Muscle of back (tissue), 3 donors: ENCODE measurements at regions not wholly inside any gene's neighbourhood (a gene's known extent, or its start where the extent isn't known, plus 50 kb on each side); places are given as distances from the start of the nearest gene placed in this dataset.

ENCODE experiments used
- DNase-seq, 3 donors: peaks; one replicate each; pipeline versions ENCODE4 v3.0.0 to v3.0.0-alpha.2; 2013

GRCh38 chr20:12659942-12660341, 348.8 kb upstream of the SPTLC3 start:
- DNase-seq = peak in 2 of 3 donors; percentile 10 to 34

GRCh38 chr20:12660918-12661317, 347.9 kb upstream of the SPTLC3 start:
- DNase-seq = peak; percentile 42 to 72 (median 46)

GRCh38 chr20:12670301-12670700, 338.5 kb upstream of the SPTLC3 start:
- no peak for DNase-seq

GRCh38 chr20:12673352-12673751, 335.4 kb upstream of the SPTLC3 start:
- no peak for DNase-seq

- no peak for DNase-seq
Observed at GRCh38 chr20:12677925-12678324, 330.8 kb upstream of the SPTLC3 start.

- DNase-seq = no peak
Observed at GRCh38 chr20:12679447-12679846, 329.3 kb upstream of the SPTLC3 start.

- DNase-seq = no peak
Observed at GRCh38 chr20:12682613-12683012, 326.2 kb upstream of the SPTLC3 start.

- no peak for DNase-seq
Observed at GRCh38 chr20:12687476-12687875, 321.3 kb upstream of the SPTLC3 start.

GRCh38 chr20:12695937-12696336, 312.8 kb upstream of the SPTLC3 start:
- no peak for DNase-seq

- no peak for DNase-seq
Observed at GRCh38 chr20:12698817-12699216, 310.0 kb upstream of the SPTLC3 start.

GRCh38 chr20:12699374-12700228, 309.2 kb upstream of the SPTLC3 start:
- no peak for DNase-seq

- DNase-seq = no peak
Observed at GRCh38 chr20:12700701-12701100, 308.1 kb upstream of the SPTLC3 start.

- no peak for DNase-seq
Observed at GRCh38 chr20:12702312-12702711, 306.5 kb upstream of the SPTLC3 start.

GRCh38 chr20:12715371-12715770, 293.4 kb upstream of the SPTLC3 start:
- no peak for DNase-seq

- peak in 2 of 3 donors; percentile 28 to 71 for DNase-seq
Observed at GRCh38 chr20:12715991-12716680, 292.6 kb upstream of the SPTLC3 start.

GRCh38 chr20:12717061-12717460, 291.7 kb upstream of the SPTLC3 start:
- DNase-seq = peak in 2 of 3 donors; percentile 21 to 70

GRCh38 chr20:12718619-12719018, 290.2 kb upstream of the SPTLC3 start:
- DNase-seq = no peak

- DNase-seq = no peak
Observed at GRCh38 chr20:12721636-12722035, 287.1 kb upstream of the SPTLC3 start.

GRCh38 chr20:12722091-12722490, 286.7 kb upstream of the SPTLC3 start:
- no peak for DNase-seq

- DNase-seq = no peak
Observed at GRCh38 chr20:12723811-12724210, 285.0 kb upstream of the SPTLC3 start.

GRCh38 chr20:12728782-12729181, 280.0 kb upstream of the SPTLC3 start:
- no peak for DNase-seq

- DNase-seq = no peak
Observed at GRCh38 chr20:12729326-12729725, 279.4 kb upstream of the SPTLC3 start.

- DNase-seq = no peak
Observed at GRCh38 chr20:12733811-12734210, 275.0 kb upstream of the SPTLC3 start.
